ENCODE measurements at regions not wholly inside any gene's neighbourhood (a gene's known extent, or its start where the extent isn't known, plus 50 kb on each side); places are given as distances from the start of the nearest gene placed in this dataset.

- no peak for DNase-seq
Observed at GRCh38 chr9:14427419-14427818, 113.5 kb upstream of the NFIB start.

GRCh38 chr9:14424983-14425382, 111.0 kb upstream of the NFIB start:
- no peak for DNase-seq

GRCh38 chr9:14424289-14424688, 110.3 kb upstream of the NFIB start:
- no peak for DNase-seq

- no peak for DNase-seq
Observed at GRCh38 chr9:14423815-14424261, 109.9 kb upstream of the NFIB start.

GRCh38 chr9:14421291-14421690, 107.3 kb upstream of the NFIB start:
- DNase-seq, result no peak

GRCh38 chr9:14418941-14419937, 105.3 kb upstream of the NFIB start:
- no peak for DNase-seq

GRCh38 chr9:14418301-14418940, 104.5 kb upstream of the NFIB start:
- DNase-seq, result no peak

- no peak for DNase-seq
Observed at GRCh38 chr9:14417237-14417636, 103.3 kb upstream of the NFIB start.

- no peak for DNase-seq
Observed at GRCh38 chr9:14415947-14416346, 102.0 kb upstream of the NFIB start.

- no peak for DNase-seq
Observed at GRCh38 chr9:14413812-14414211, 99.9 kb upstream of the NFIB start.

- DNase-seq, result no peak
Observed at GRCh38 chr9:14412775-14413174, 98.8 kb upstream of the NFIB start.

- DNase-seq, result no peak
Observed at GRCh38 chr9:14406463-14406862, 92.5 kb upstream of the NFIB start.

- no peak for DNase-seq
Observed at GRCh38 chr9:14405176-14405706, 91.3 kb upstream of the NFIB start.

- no peak for DNase-seq
Observed at GRCh38 chr9:14403081-14403480, 89.1 kb upstream of the NFIB start.

- DNase-seq, result no peak
Observed at GRCh38 chr9:14402583-14402982, 88.6 kb upstream of the NFIB start.

GRCh38 chr9:14401911-14402310, 88.0 kb upstream of the NFIB start:
- no peak for DNase-seq

- DNase-seq, result no peak
Observed at GRCh38 chr9:14400658-14400995, 86.7 kb upstream of the NFIB start.

GRCh38 chr9:14399756-14400657, 86.1 kb upstream of the NFIB start:
- no peak for DNase-seq

- no peak for DNase-seq
Observed at GRCh38 chr9:14398473-14398872, 84.5 kb upstream of the NFIB start.

- no peak for DNase-seq
Observed at GRCh38 chr9:14396171-14396570, 82.2 kb upstream of the NFIB start.

- no peak for DNase-seq
Observed at GRCh38 chr9:14395317-14396082, 81.6 kb upstream of the NFIB start.

- DNase-seq, result no peak
Observed at GRCh38 chr9:14393418-14393817, 79.5 kb upstream of the NFIB start.

Measured in activated CD4-positive, alpha-beta T cell treated with anti-CD3 and anti-CD28 coated beads, Interleukin-2, amount 50 U/mL, for 1 hour (primary cell).